H1 (cell line): ENCODE measurements at regions not wholly inside any gene's neighbourhood (a gene's known extent, or its start where the extent isn't known, plus 50 kb on each side); places are given as distances from the start of the nearest gene placed in this dataset.

Experiments
- ASH2L ChIP-seq: fragments of 200-600, 300-600 bp; sonication (generic); IDR thresholded peaks from one replicate; pipeline ENCODE4 v1.7.1; 2017; ENCODE audit warnings: low read length
- CHD2 ChIP-seq: IDR thresholded peaks from 2 replicates; pipeline ENCODE4 v1.6.1; 2012; ENCODE audit warnings: low read length, improper control_type of control experiment
- KDM5A ChIP-seq: fragments of 200-600 bp; IDR thresholded peaks from 2 replicates; pipeline ENCODE4 v1.7.1; 2012; ENCODE audit warnings: mild to moderate bottlenecking, low read length, inconsistent platforms, mixed read lengths
- PHF8 ChIP-seq: fragments of 200-600 bp; sonication (generic); conservative IDR thresholded peaks from 2 replicates; pipeline ENCODE4 v1.7.1; 2012; ENCODE audit warnings: low read depth, mild to moderate bottlenecking, inconsistent platforms, low read length, moderate library complexity
- RAD21 ChIP-seq, 2 experiments: IDR thresholded peaks in 1 of 2; conservative IDR thresholded peaks in 1 of 2; 2 replicates each; pipeline ENCODE4 v1.6.1; 2011; ENCODE audit warnings: low read depth in 2 of 2, low read length in 2 of 2, improper control_type of control experiment in 1 of 2, inconsistent platforms in 1 of 2, mild to moderate bottlenecking in 1 of 2, moderate library complexity in 1 of 2
- RXRA ChIP-seq: IDR thresholded peaks from 2 replicates; pipeline ENCODE4 v1.6.1; 2011; ENCODE audit warnings: low read depth, mild to moderate bottlenecking, low read length, moderate library complexity; ENCODE audit not compliant: insufficient read depth
- TF ChIP-seq, protein P1 (sequence below): fragments of 300-600 bp; sonication (generic); IDR thresholded peaks from 2 replicates; pipeline ENCODE4 v1.7.1; 2012; ENCODE audit warnings: low read length, moderate library complexity, mild to moderate bottlenecking, inconsistent platforms; ENCODE audit not compliant: insufficient replicate concordance

DNA sequence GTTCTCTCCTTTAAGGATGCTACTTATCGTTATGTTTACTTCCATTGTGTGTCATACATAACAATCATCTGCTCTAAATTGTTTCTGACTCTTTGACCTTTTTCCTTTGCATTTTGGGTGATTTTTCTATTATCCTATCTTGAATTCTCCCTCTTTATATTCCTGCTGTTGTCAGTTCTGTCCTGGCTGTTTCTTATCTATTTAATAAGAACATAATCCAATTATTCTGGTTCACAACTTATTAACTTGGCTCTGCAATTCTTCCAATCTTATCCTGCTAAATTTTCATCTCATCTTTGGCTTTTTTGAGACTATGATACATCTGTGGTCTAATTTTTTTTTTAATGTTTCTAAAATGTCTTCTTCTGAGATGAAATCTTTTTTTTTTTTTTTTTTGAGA, 54.7 kb upstream of the TOX2 start (continued):
- TF ChIP-seq, protein P1, sequence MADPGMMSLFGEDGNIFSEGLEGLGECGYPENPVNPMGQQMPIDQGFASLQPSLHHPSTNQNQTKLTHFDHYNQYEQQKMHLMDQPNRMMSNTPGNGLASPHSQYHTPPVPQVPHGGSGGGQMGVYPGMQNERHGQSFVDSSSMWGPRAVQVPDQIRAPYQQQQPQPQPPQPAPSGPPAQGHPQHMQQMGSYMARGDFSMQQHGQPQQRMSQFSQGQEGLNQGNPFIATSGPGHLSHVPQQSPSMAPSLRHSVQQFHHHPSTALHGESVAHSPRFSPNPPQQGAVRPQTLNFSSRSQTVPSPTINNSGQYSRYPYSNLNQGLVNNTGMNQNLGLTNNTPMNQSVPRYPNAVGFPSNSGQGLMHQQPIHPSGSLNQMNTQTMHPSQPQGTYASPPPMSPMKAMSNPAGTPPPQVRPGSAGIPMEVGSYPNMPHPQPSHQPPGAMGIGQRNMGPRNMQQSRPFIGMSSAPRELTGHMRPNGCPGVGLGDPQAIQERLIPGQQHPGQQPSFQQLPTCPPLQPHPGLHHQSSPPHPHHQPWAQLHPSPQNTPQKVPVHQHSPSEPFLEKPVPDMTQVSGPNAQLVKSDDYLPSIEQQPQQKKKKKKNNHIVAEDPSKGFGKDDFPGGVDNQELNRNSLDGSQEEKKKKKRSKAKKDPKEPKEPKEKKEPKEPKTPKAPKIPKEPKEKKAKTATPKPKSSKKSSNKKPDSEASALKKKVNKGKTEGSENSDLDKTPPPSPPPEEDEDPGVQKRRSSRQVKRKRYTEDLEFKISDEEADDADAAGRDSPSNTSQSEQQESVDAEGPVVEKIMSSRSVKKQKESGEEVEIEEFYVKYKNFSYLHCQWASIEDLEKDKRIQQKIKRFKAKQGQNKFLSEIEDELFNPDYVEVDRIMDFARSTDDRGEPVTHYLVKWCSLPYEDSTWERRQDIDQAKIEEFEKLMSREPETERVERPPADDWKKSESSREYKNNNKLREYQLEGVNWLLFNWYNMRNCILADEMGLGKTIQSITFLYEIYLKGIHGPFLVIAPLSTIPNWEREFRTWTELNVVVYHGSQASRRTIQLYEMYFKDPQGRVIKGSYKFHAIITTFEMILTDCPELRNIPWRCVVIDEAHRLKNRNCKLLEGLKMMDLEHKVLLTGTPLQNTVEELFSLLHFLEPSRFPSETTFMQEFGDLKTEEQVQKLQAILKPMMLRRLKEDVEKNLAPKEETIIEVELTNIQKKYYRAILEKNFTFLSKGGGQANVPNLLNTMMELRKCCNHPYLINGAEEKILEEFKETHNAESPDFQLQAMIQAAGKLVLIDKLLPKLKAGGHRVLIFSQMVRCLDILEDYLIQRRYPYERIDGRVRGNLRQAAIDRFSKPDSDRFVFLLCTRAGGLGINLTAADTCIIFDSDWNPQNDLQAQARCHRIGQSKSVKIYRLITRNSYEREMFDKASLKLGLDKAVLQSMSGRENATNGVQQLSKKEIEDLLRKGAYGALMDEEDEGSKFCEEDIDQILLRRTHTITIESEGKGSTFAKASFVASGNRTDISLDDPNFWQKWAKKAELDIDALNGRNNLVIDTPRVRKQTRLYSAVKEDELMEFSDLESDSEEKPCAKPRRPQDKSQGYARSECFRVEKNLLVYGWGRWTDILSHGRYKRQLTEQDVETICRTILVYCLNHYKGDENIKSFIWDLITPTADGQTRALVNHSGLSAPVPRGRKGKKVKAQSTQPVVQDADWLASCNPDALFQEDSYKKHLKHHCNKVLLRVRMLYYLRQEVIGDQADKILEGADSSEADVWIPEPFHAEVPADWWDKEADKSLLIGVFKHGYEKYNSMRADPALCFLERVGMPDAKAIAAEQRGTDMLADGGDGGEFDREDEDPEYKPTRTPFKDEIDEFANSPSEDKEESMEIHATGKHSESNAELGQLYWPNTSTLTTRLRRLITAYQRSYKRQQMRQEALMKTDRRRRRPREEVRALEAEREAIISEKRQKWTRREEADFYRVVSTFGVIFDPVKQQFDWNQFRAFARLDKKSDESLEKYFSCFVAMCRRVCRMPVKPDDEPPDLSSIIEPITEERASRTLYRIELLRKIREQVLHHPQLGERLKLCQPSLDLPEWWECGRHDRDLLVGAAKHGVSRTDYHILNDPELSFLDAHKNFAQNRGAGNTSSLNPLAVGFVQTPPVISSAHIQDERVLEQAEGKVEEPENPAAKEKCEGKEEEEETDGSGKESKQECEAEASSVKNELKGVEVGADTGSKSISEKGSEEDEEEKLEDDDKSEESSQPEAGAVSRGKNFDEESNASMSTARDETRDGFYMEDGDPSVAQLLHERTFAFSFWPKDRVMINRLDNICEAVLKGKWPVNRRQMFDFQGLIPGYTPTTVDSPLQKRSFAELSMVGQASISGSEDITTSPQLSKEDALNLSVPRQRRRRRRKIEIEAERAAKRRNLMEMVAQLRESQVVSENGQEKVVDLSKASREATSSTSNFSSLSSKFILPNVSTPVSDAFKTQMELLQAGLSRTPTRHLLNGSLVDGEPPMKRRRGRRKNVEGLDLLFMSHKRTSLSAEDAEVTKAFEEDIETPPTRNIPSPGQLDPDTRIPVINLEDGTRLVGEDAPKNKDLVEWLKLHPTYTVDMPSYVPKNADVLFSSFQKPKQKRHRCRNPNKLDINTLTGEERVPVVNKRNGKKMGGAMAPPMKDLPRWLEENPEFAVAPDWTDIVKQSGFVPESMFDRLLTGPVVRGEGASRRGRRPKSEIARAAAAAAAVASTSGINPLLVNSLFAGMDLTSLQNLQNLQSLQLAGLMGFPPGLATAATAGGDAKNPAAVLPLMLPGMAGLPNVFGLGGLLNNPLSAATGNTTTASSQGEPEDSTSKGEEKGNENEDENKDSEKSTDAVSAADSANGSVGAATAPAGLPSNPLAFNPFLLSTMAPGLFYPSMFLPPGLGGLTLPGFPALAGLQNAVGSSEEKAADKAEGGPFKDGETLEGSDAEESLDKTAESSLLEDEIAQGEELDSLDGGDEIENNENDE, result no peak
- TF ChIP-seq RAD21 (IDR thresholded peaks at IDR 0.05 in 1 of 2, conservative IDR thresholded peaks at IDR 0.05 in 1 of 2; ENCODE audit: low read depth in 2 of 2, low read length in 2 of 2) (no peak), RXRA (no peak), CHD2 (no peak), KDM5A (no peak), ASH2L (no peak), PHF8 (no peak)
